DND-41 (cell line): ENCODE measurements at regions not wholly inside any gene's neighbourhood (a gene's known extent, or its start where the extent isn't known, plus 50 kb on each side); places are given as distances from the start of the nearest gene placed in this dataset.

Source experiments
- ATAC-seq: fragments of 200-7000 bp; cut with Tn5 transposase; 3 replicates; pipeline ENCODE4 v1.9.1; 2021; ENCODE audit warnings: low read depth; ENCODE audit not compliant: insufficient read depth
- DNase-seq: peaks from one replicate; pipeline ENCODE4 v3.0.0-alpha.2; 2020
- H2AFZ ChIP-seq: 2 replicates; pipeline ENCODE4 v1.6.0; 2012; ENCODE audit warnings: low read depth, low read length
- H3K27ac ChIP-seq: 2 replicates; pipeline ENCODE4 v1.5.1; 2012; ENCODE audit warnings: low read length, inconsistent platforms
- H3K27me3 ChIP-seq: fragments of 200-600 bp; sonication (generic); 2 replicates; pipeline ENCODE4 v1.6.0; 2012; ENCODE audit warnings: low read length, mild to moderate bottlenecking, inconsistent platforms; ENCODE audit not compliant: insufficient read depth, poor library complexity
- H3K36me3 ChIP-seq: 2 replicates; pipeline ENCODE4 v1.5.1; 2012; ENCODE audit warnings: low read length, inconsistent platforms; ENCODE audit not compliant: insufficient read depth
- H3K4me1 ChIP-seq: 2 replicates; pipeline ENCODE4 v1.5.1; 2012; ENCODE audit warnings: mild to moderate bottlenecking, low read length; ENCODE audit not compliant: insufficient read depth
- H3K4me2 ChIP-seq: 2 replicates; pipeline ENCODE4 v1.6.0; 2012; ENCODE audit warnings: mild to moderate bottlenecking, moderate library complexity, low read length, inconsistent platforms; ENCODE audit not compliant: insufficient read depth
- H3K4me3 ChIP-seq, 2 experiments: fragments of 200-600 bp in 1 of 2; shearing (Covaris generic) in 1 of 2; 2 replicates each; pipeline ENCODE4 v1.5.1; 2012 to 2016; ENCODE audit warnings: inconsistent platforms in 2 of 2, low read length in 2 of 2, mild to moderate bottlenecking in 2 of 2, low read depth in 1 of 2, moderate library complexity in 1 of 2
- H3K79me2 ChIP-seq: 2 replicates; pipeline ENCODE4 v1.6.0; 2012; ENCODE audit warnings: low read length, inconsistent platforms; ENCODE audit not compliant: insufficient read depth
- H3K9ac ChIP-seq: 2 replicates; pipeline ENCODE4 v1.6.0; 2012; ENCODE audit warnings: low read depth, mild to moderate bottlenecking, inconsistent platforms, low read length, moderate library complexity
- H3K9me3 ChIP-seq: 2 replicates; pipeline ENCODE4 v1.5.1; 2012; ENCODE audit warnings: low read length, moderate library complexity, mild to moderate bottlenecking, inconsistent platforms; ENCODE audit not compliant: insufficient read depth, severe bottlenecking
- H4K20me1 ChIP-seq: 2 replicates; pipeline ENCODE4 v1.6.0; 2012; ENCODE audit warnings: low read length; ENCODE audit not compliant: insufficient read depth
- CTCF ChIP-seq: IDR thresholded peaks from 2 replicates; pipeline ENCODE4 v1.5.1; 2012; ENCODE audit warnings: borderline replicate concordance, low read length, moderate library complexity, mild to moderate bottlenecking; ENCODE audit not compliant: poor library complexity, severe bottlenecking; ENCODE audit errors: extremely low read depth
- EZH2 ChIP-seq: IDR thresholded peaks from 3 replicates; pipeline ENCODE4 v1.6.1; 2012; ENCODE audit warnings: borderline replicate concordance, low read depth, mild to moderate bottlenecking, moderate library complexity, low read length, inconsistent platforms; ENCODE audit not compliant: severe bottlenecking

- H3K9me3 ChIP-seq: peaks cover 14% of the 10 kb centered on the region
- H4K20me1 ChIP-seq: no peaks in the 10 kb centered on the region
- H3K4me2 ChIP-seq: no peak overlapping the region
- ATAC-seq: no peak
- H3K36me3 ChIP-seq: no peaks in the 10 kb centered on the region
- TF ChIP-seq CTCF: no peak
- TF ChIP-seq EZH2: no peak
- H3K9ac ChIP-seq: no peak overlapping the region
- no peak overlapping the region for H3K27ac ChIP-seq
- H3K4me1 ChIP-seq: no peaks in the 10 kb centered on the region
- H3K79me2 ChIP-seq: no peaks in the 10 kb centered on the region
- H2AFZ ChIP-seq: no peak overlapping the region
- H3K4me3 ChIP-seq: no peak overlapping the region
- no peaks in the 10 kb centered on the region for H3K27me3 ChIP-seq
- DNase-seq: no peak
Measured at GRCh38 chr4:136741468-136741867, 790.8 kb downstream of the PCDH18 start.

DNA sequence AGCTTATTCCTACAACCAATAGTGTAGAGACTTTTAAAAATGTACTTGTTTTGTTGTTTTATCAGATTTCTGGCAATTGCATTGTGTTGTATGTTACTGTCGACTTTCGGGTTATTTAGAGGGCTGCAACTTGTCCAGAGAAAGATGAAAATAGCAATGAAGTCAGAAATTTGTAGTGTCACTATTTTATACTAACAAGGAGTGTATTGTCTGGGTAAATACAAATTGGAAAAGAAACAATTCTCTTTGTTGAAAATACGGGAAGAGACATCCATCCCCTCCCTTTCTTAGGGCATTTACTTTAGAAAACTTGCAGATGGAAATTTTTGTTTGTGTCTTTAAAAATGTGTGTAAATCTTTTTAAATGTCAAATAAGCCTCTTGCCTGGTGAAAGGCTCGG, 792.0 kb downstream of the PCDH18 start:
- peaks cover 14% of the 10 kb centered on the region for H3K9me3 ChIP-seq
- no peak overlapping the region for H2AFZ ChIP-seq
- TF ChIP-seq EZH2: no peak
- no peak for TF ChIP-seq CTCF
- H3K79me2 ChIP-seq: no peaks in the 10 kb centered on the region
- ATAC-seq (no peak), DNase-seq (no peak)
- no peaks in the 10 kb centered on the region for H3K36me3 ChIP-seq
- H3K4me1 ChIP-seq: peaks cover 10% of the 10 kb centered on the region; the same call in 1 of the 2 replicates
- no peaks in the 10 kb centered on the region for H3K27me3 ChIP-seq
- H4K20me1 ChIP-seq: no peaks in the 10 kb centered on the region
- no peak overlapping the region for H3K4me2 ChIP-seq
- no peak overlapping the region for H3K9ac ChIP-seq
- no peak overlapping the region for H3K27ac ChIP-seq
- no peak overlapping the region for H3K4me3 ChIP-seq

GRCh38 chr4:136737066-136737465, 795.2 kb downstream of the PCDH18 start:
- H3K36me3 ChIP-seq: no peaks in the 10 kb centered on the region
- H3K9ac ChIP-seq: no peak overlapping the region
- H3K27ac ChIP-seq: no peak overlapping the region
- TF ChIP-seq EZH2 (no peak), CTCF (no peak)
- no peak overlapping the region for H3K4me2 ChIP-seq
- H3K79me2 ChIP-seq: no peaks in the 10 kb centered on the region
- no peaks in the 10 kb centered on the region for H3K9me3 ChIP-seq
- no peak overlapping the region for H3K4me3 ChIP-seq
- no peaks in the 10 kb centered on the region for H4K20me1 ChIP-seq
- no peak for DNase-seq
- ATAC-seq: no peak
- peaks cover 11% of the 10 kb centered on the region; the same call in 1 of the 2 replicates for H3K4me1 ChIP-seq
- H3K27me3 ChIP-seq: no peaks in the 10 kb centered on the region
- no peak overlapping the region for H2AFZ ChIP-seq

GRCh38 chr4:136731025-136731424, 801.3 kb downstream of the PCDH18 start:
- no peak for DNase-seq
- no peak for ATAC-seq
- H3K9me3 ChIP-seq: no peaks in the 10 kb centered on the region
- peaks cover 7% of the 10 kb centered on the region; the same call in 1 of the 2 replicates for H3K4me1 ChIP-seq
- H3K36me3 ChIP-seq: no peaks in the 10 kb centered on the region
- H3K9ac ChIP-seq: no peak overlapping the region
- H3K27me3 ChIP-seq: no peaks in the 10 kb centered on the region
- H3K4me2 ChIP-seq: no peak overlapping the region
- H3K79me2 ChIP-seq: no peaks in the 10 kb centered on the region
- H3K27ac ChIP-seq: no peak overlapping the region
- no peak overlapping the region for H3K4me3 ChIP-seq
- TF ChIP-seq CTCF (no peak), EZH2 (no peak)
- no peak overlapping the region for H2AFZ ChIP-seq
- H4K20me1 ChIP-seq: no peaks in the 10 kb centered on the region
